Transverse colon (tissue), 4 donors: ENCODE measurements at regions not wholly inside any gene's neighbourhood (a gene's known extent, or its start where the extent isn't known, plus 50 kb on each side); places are given as distances from the start of the nearest gene placed in this dataset.

Experiments used
- CTCF ChIP-seq, 5 experiments: fragments of 200-600 bp in 3 of 5; fragments of 450-650 bp in 2 of 5; sonication (generic) in 3 of 5; IDR thresholded peaks; 1 replicate in 2 of 5; 2 replicates in 3 of 5; pipeline ENCODE4 v1.5.1; 2016 to 2017; ENCODE audit warnings: antibody characterized with exemption in 5 of 5, inconsistent platforms in 3 of 5, mild to moderate bottlenecking in 2 of 5, moderate library complexity in 1 of 5
- EP300 ChIP-seq: sonication (generic); formaldehyde crosslinking; IDR thresholded peaks from one replicate; pipeline ENCODE4 v1.6.1; 2017; ENCODE audit warnings: antibody characterized with exemption, low read depth
- POLR2A ChIP-seq: fragments of 450-650 bp; IDR thresholded peaks from one replicate; pipeline ENCODE4 v1.6.1; 2016; ENCODE audit warnings: antibody characterized with exemption, mild to moderate bottlenecking, moderate library complexity
- POLR2AphosphoS5 ChIP-seq, 3 donors: sonication (generic); formaldehyde crosslinking; IDR thresholded peaks; one replicate each; pipeline ENCODE4 v1.6.1; 2016; ENCODE audit warnings: antibody characterized with exemption in 3 of 3

DNA sequence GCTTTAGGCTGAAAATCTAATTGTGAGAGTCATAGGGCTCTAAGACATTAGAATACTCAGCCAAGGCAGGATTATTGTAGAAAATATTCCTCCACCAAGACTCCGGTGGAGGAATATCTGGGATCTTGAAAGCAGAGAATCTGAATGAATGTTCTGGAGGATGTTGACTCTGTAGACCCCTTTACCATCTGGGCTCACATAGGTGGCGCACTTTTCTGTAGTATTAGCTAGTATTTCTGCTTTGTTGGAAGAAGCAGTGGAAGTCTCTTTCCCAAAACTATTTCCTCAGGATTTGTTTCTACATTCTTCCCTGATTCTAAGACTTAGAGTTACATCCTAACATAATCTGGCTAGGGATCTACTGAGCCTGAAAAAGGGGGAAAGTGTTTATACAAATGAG lies 752.4 kb upstream of the SEMA6A start:
- TF ChIP-seq CTCF (IDR thresholded peaks at IDR 0.05) = no peak
- TF ChIP-seq POLR2AphosphoS5 (IDR thresholded peaks at IDR 0.05) = no peak
- no peak for TF ChIP-seq EP300
- TF ChIP-seq POLR2A = no peak
